ENCODE measurements at regions not wholly inside any gene's neighbourhood (a gene's known extent, or its start where the extent isn't known, plus 50 kb on each side); places are given as distances from the start of the nearest gene placed in this dataset.

- Mint-ChIP-seq H3K27me3 (ENCODE audit: low read depth) (no peaks in the 10 kb centered on the region), H3K36me3 (ENCODE audit: low read depth) (no peaks in the 10 kb centered on the region)
- POLR2A ChIA-PET = no interaction called here
Observed at GRCh38 chr13:82751206-82751605, 1131.1 kb downstream of the SLITRK1 start.

GRCh38 chr13:82749551-82749950 lies 1132.7 kb downstream of the SLITRK1 start:
- no peaks in the 10 kb centered on the region for H3K36me3 Mint-ChIP-seq (ENCODE audit: low read depth)
- no peak overlapping the region for H3K27ac Mint-ChIP-seq
- ChIA-PET POLR2A (no interaction called here), CTCF (no interaction called here)
- no peaks in the 10 kb centered on the region for H3K4me1 Mint-ChIP-seq (ENCODE audit: low read depth)
- no peak for ATAC-seq
- H3K9me3 Mint-ChIP-seq (ENCODE audit: insufficient read depth) = peaks cover 4% of the 10 kb centered on the region
- H3K4me3 Mint-ChIP-seq = no peak overlapping the region
- H3K27me3 Mint-ChIP-seq (ENCODE audit: low read depth) = no peaks in the 10 kb centered on the region
- no peak for DNase-seq

More at GRCh38 chr13:82751206-82751605, 1131.1 kb downstream of the SLITRK1 start:
- no peak overlapping the region for H3K27ac Mint-ChIP-seq
- peaks cover 4% of the 10 kb centered on the region for H3K9me3 Mint-ChIP-seq (ENCODE audit: insufficient read depth)
- H3K4me1 Mint-ChIP-seq (ENCODE audit: low read depth) = no peaks in the 10 kb centered on the region
- no peak for DNase-seq
- CTCF ChIA-PET = no interaction called here
- ATAC-seq = no peak
- no peak overlapping the region for H3K4me3 Mint-ChIP-seq

- Mint-ChIP-seq H3K4me3 (no peak overlapping the region), H3K9me3 (ENCODE audit: insufficient read depth) (peaks cover 4% of the 10 kb centered on the region), H3K4me1 (ENCODE audit: low read depth) (no peaks in the 10 kb centered on the region), H3K27me3 (ENCODE audit: low read depth) (no peaks in the 10 kb centered on the region), H3K27ac (no peak overlapping the region), H3K36me3 (ENCODE audit: low read depth) (no peaks in the 10 kb centered on the region)
- POLR2A ChIA-PET = no interaction called here
- ATAC-seq = no peak
- no peak for DNase-seq
- CTCF ChIA-PET = no interaction called here
Observed at GRCh38 chr13:82747958-82748357, 1134.3 kb downstream of the SLITRK1 start.

- H3K36me3 Mint-ChIP-seq (ENCODE audit: low read depth) = no peaks in the 10 kb centered on the region
- no peaks in the 10 kb centered on the region for H3K27me3 Mint-ChIP-seq (ENCODE audit: low read depth)
- peaks cover 4% of the 10 kb centered on the region for H3K9me3 Mint-ChIP-seq (ENCODE audit: insufficient read depth)
- ATAC-seq = no peak
- ChIA-PET POLR2A (no interaction called here), CTCF (no interaction called here)
- no peak overlapping the region for H3K27ac Mint-ChIP-seq
- DNase-seq = no peak
- no peaks in the 10 kb centered on the region for H3K4me1 Mint-ChIP-seq (ENCODE audit: low read depth)
- no peak overlapping the region for H3K4me3 Mint-ChIP-seq
Observed at GRCh38 chr13:82747291-82747690, 1135.0 kb downstream of the SLITRK1 start.

- DNase-seq (no peak), ATAC-seq (no peak)
- Mint-ChIP-seq H3K4me3 (no peak overlapping the region), H3K36me3 (ENCODE audit: low read depth) (no peaks in the 10 kb centered on the region), H3K4me1 (ENCODE audit: low read depth) (no peaks in the 10 kb centered on the region), H3K9me3 (ENCODE audit: insufficient read depth) (peaks cover 18% of the 10 kb centered on the region), H3K27ac (no peak overlapping the region), H3K27me3 (ENCODE audit: low read depth) (no peaks in the 10 kb centered on the region)
- ChIA-PET POLR2A (no interaction called here), CTCF (no interaction called here)
Observed at GRCh38 chr13:82740442-82740841, 1141.8 kb downstream of the SLITRK1 start.

- no peaks in the 10 kb centered on the region for H3K36me3 Mint-ChIP-seq (ENCODE audit: low read depth)
- DNase-seq (no peak), ATAC-seq (no peak)
- H3K4me1 Mint-ChIP-seq (ENCODE audit: low read depth) = no peaks in the 10 kb centered on the region
- ChIA-PET POLR2A (no interaction called here), CTCF (no interaction called here)
- H3K4me3 Mint-ChIP-seq = no peak overlapping the region
- no peak overlapping the region for H3K27ac Mint-ChIP-seq
- peaks cover 18% of the 10 kb centered on the region for H3K9me3 Mint-ChIP-seq (ENCODE audit: insufficient read depth)
- no peaks in the 10 kb centered on the region for H3K27me3 Mint-ChIP-seq (ENCODE audit: low read depth)
Observed at GRCh38 chr13:82739881-82740280, 1142.4 kb downstream of the SLITRK1 start.

- no peaks in the 10 kb centered on the region for H3K36me3 Mint-ChIP-seq (ENCODE audit: low read depth)
Observed at GRCh38 chr13:82729401-82729800, 1152.9 kb downstream of the SLITRK1 start.

GRCh38 chr13:82720986-82721385 lies 1161.3 kb downstream of the SLITRK1 start:
- Mint-ChIP-seq H3K36me3 (ENCODE audit: low read depth) (no peaks in the 10 kb centered on the region), H3K27me3 (ENCODE audit: low read depth) (no peaks in the 10 kb centered on the region), H3K4me3 (no peak overlapping the region), H3K9me3 (ENCODE audit: insufficient read depth) (peaks cover 4% of the 10 kb centered on the region), H3K4me1 (ENCODE audit: low read depth) (no peaks in the 10 kb centered on the region), H3K27ac (no peak overlapping the region)
- ATAC-seq = no peak
- no peak for DNase-seq
- CTCF ChIA-PET = no interaction called here
- POLR2A ChIA-PET = no interaction called here

More at GRCh38 chr13:82729401-82729800, 1152.9 kb downstream of the SLITRK1 start:
- ATAC-seq (no peak), DNase-seq (no peak)
- Mint-ChIP-seq H3K4me3 (no peak overlapping the region), H3K27ac (no peak overlapping the region), H3K4me1 (ENCODE audit: low read depth) (no peaks in the 10 kb centered on the region), H3K27me3 (ENCODE audit: low read depth) (no peaks in the 10 kb centered on the region), H3K9me3 (ENCODE audit: insufficient read depth) (peaks cover 6% of the 10 kb centered on the region)
- POLR2A ChIA-PET = no interaction called here
- CTCF ChIA-PET = no interaction called here

GRCh38 chr13:82719987-82720386 lies 1162.3 kb downstream of the SLITRK1 start:
- DNase-seq = no peak
- Mint-ChIP-seq H3K27ac (no peak overlapping the region), H3K9me3 (ENCODE audit: insufficient read depth) (peaks cover 4% of the 10 kb centered on the region), H3K36me3 (ENCODE audit: low read depth) (no peaks in the 10 kb centered on the region), H3K4me3 (no peak overlapping the region), H3K4me1 (ENCODE audit: low read depth) (no peaks in the 10 kb centered on the region), H3K27me3 (ENCODE audit: low read depth) (no peaks in the 10 kb centered on the region)
- ATAC-seq = no peak
- POLR2A ChIA-PET = no interaction called here
- CTCF ChIA-PET = no interaction called here

- Mint-ChIP-seq H3K36me3 (ENCODE audit: low read depth) (no peaks in the 10 kb centered on the region), H3K4me1 (ENCODE audit: low read depth) (no peaks in the 10 kb centered on the region), H3K4me3 (no peak overlapping the region), H3K9me3 (ENCODE audit: insufficient read depth) (no peaks in the 10 kb centered on the region), H3K27me3 (ENCODE audit: low read depth) (no peaks in the 10 kb centered on the region), H3K27ac (no peak overlapping the region)
- ATAC-seq (no peak), DNase-seq (no peak)
- CTCF ChIA-PET = no interaction called here
- POLR2A ChIA-PET = interaction anchor here (0.6 kb wide), 1 partner anchor 719 kb away, joined by 3 read pairs; no protein-coding TSS in a partner anchor
Observed at GRCh38 chr13:82717249-82717648, 1165.0 kb downstream of the SLITRK1 start.

- Mint-ChIP-seq H3K36me3 (ENCODE audit: low read depth) (no peaks in the 10 kb centered on the region), H3K4me1 (ENCODE audit: low read depth) (no peaks in the 10 kb centered on the region), H3K9me3 (ENCODE audit: insufficient read depth) (peaks cover 3% of the 10 kb centered on the region), H3K27me3 (ENCODE audit: low read depth) (no peaks in the 10 kb centered on the region), H3K4me3 (no peak overlapping the region), H3K27ac (no peak overlapping the region)
- no peak for DNase-seq
- POLR2A ChIA-PET = no interaction called here
- no peak for ATAC-seq
- CTCF ChIA-PET = no interaction called here
Observed at GRCh38 chr13:82713687-82714405, 1168.4 kb downstream of the SLITRK1 start.

GRCh38 chr13:82702513-82702912 lies 1179.8 kb downstream of the SLITRK1 start:
- Mint-ChIP-seq H3K27ac (no peak overlapping the region), H3K9me3 (ENCODE audit: insufficient read depth) (no peaks in the 10 kb centered on the region), H3K4me3 (no peak overlapping the region), H3K4me1 (ENCODE audit: low read depth) (no peaks in the 10 kb centered on the region), H3K36me3 (ENCODE audit: low read depth) (no peaks in the 10 kb centered on the region), H3K27me3 (ENCODE audit: low read depth) (no peaks in the 10 kb centered on the region)
- CTCF ChIA-PET = no interaction called here
- DNase-seq (no peak), ATAC-seq (no peak)
- POLR2A ChIA-PET = no interaction called here

GRCh38 chr13:82701020-82701419 lies 1181.3 kb downstream of the SLITRK1 start:
- DNase-seq = no peak
- H3K27me3 Mint-ChIP-seq (ENCODE audit: low read depth) = no peaks in the 10 kb centered on the region
- ChIA-PET CTCF (no interaction called here), POLR2A (no interaction called here)
- no peaks in the 10 kb centered on the region for H3K9me3 Mint-ChIP-seq (ENCODE audit: insufficient read depth)
- H3K4me1 Mint-ChIP-seq (ENCODE audit: low read depth) = no peaks in the 10 kb centered on the region
- no peak overlapping the region for H3K4me3 Mint-ChIP-seq
- H3K36me3 Mint-ChIP-seq (ENCODE audit: low read depth) = no peaks in the 10 kb centered on the region
- H3K27ac Mint-ChIP-seq = no peak overlapping the region
- no peak for ATAC-seq
